MM.1S (cell line): ENCODE measurements at regions not wholly inside any gene's neighbourhood (a gene's known extent, or its start where the extent isn't known, plus 50 kb on each side); places are given as distances from the start of the nearest gene placed in this dataset.

ENCODE experiments used
- EZH2phosphoT487 ChIP-seq: fragments of 300-600 bp; sonication (generic); IDR thresholded peaks from 2 replicates; pipeline ENCODE4 v1.6.1; 2018; ENCODE audit warnings: antibody characterized with exemption, low read length
- TF ChIP-seq, protein P1 (sequence below): fragments of 300-600 bp; sonication (generic); IDR thresholded peaks from 2 replicates; pipeline ENCODE4 v1.5.1; 2016; ENCODE audit warnings: antibody characterized with exemption, low read length, mixed read lengths

- no peak for TF ChIP-seq EZH2phosphoT487
- TF ChIP-seq, protein P1, sequence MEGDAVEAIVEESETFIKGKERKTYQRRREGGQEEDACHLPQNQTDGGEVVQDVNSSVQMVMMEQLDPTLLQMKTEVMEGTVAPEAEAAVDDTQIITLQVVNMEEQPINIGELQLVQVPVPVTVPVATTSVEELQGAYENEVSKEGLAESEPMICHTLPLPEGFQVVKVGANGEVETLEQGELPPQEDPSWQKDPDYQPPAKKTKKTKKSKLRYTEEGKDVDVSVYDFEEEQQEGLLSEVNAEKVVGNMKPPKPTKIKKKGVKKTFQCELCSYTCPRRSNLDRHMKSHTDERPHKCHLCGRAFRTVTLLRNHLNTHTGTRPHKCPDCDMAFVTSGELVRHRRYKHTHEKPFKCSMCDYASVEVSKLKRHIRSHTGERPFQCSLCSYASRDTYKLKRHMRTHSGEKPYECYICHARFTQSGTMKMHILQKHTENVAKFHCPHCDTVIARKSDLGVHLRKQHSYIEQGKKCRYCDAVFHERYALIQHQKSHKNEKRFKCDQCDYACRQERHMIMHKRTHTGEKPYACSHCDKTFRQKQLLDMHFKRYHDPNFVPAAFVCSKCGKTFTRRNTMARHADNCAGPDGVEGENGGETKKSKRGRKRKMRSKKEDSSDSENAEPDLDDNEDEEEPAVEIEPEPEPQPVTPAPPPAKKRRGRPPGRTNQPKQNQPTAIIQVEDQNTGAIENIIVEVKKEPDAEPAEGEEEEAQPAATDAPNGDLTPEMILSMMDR, result no peak
Measured at GRCh38 chr13:57569986-57570385, 61.6 kb upstream of the PCDH17 start.
